ENCODE measurements at regions not wholly inside any gene's neighbourhood (a gene's known extent, or its start where the extent isn't known, plus 50 kb on each side); places are given as distances from the start of the nearest gene placed in this dataset.

DNA sequence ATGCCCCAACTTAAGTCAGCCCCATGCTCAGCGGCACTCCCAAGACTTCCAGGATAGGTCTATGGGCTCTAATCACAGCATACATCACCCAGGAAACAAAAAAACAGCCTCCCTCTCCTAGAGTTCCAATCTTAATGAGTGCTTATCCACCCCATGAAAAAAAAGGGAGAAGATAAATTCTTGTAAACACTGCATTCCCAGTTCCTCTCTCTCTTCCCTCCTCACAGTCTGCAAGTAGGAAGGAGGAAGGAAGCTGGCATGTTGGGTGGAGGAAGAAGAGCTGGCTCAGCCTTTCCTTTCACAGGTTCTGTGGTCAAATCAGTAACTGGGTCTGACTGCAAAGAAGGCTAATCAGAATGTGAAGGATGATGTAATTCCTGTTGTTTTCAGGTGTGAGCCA lies 69.9 kb upstream of the ZC3H11B start:
- no peaks in the 10 kb centered on the region for H3K27me3 ChIP-seq (replicated peaks; ENCODE audit: insufficient read depth, low read length)
- no peaks in the 10 kb centered on the region for H3K9me2 ChIP-seq (replicated peaks; ENCODE audit: insufficient read depth, low read length)
- H2AFZ ChIP-seq (ENCODE audit: low read length), result no peak overlapping the region
- H3K4me1 ChIP-seq (ENCODE audit: low read length), result no peaks in the 10 kb centered on the region; the same call in 1 of the 2 replicates
- H4K20me1 ChIP-seq (ENCODE audit: insufficient read depth, low read length), result no peaks in the 10 kb centered on the region
- H3K79me2 ChIP-seq (ENCODE audit: low read length), result no peaks in the 10 kb centered on the region
- no peak overlapping the region for H3K27ac ChIP-seq (ENCODE audit: low read length)
- no peaks in the 10 kb centered on the region for H3F3A ChIP-seq (ENCODE audit: insufficient read depth, low read length)
- H3K4me2 ChIP-seq (ENCODE audit: low read depth, low read length), result no peak overlapping the region
- no peaks in the 10 kb centered on the region for H3K36me3 ChIP-seq (replicated peaks; ENCODE audit: insufficient read depth, low read length)
- H3K4me3 ChIP-seq (ENCODE audit: low read length), result no peak overlapping the region
- no peaks in the 10 kb centered on the region for H3K9me3 ChIP-seq (replicated peaks; ENCODE audit: insufficient read depth, low read length)
- peak; percentile 2 for DNase-seq
- TF ChIP-seq EZH2 (optimal IDR thresholded peaks at IDR 0.05; ENCODE audit: low read depth, low read length) (no peak), EZH2phosphoT487 (IDR thresholded peaks at IDR 0.05; ENCODE audit: low read length) (no peak)
- TF ChIP-seq, protein P1, sequence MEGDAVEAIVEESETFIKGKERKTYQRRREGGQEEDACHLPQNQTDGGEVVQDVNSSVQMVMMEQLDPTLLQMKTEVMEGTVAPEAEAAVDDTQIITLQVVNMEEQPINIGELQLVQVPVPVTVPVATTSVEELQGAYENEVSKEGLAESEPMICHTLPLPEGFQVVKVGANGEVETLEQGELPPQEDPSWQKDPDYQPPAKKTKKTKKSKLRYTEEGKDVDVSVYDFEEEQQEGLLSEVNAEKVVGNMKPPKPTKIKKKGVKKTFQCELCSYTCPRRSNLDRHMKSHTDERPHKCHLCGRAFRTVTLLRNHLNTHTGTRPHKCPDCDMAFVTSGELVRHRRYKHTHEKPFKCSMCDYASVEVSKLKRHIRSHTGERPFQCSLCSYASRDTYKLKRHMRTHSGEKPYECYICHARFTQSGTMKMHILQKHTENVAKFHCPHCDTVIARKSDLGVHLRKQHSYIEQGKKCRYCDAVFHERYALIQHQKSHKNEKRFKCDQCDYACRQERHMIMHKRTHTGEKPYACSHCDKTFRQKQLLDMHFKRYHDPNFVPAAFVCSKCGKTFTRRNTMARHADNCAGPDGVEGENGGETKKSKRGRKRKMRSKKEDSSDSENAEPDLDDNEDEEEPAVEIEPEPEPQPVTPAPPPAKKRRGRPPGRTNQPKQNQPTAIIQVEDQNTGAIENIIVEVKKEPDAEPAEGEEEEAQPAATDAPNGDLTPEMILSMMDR (IDR thresholded peaks at IDR 0.05; ENCODE audit: low read length), result no peak
- H3K9ac ChIP-seq (ENCODE audit: low read length), result no peak overlapping the region

DNA sequence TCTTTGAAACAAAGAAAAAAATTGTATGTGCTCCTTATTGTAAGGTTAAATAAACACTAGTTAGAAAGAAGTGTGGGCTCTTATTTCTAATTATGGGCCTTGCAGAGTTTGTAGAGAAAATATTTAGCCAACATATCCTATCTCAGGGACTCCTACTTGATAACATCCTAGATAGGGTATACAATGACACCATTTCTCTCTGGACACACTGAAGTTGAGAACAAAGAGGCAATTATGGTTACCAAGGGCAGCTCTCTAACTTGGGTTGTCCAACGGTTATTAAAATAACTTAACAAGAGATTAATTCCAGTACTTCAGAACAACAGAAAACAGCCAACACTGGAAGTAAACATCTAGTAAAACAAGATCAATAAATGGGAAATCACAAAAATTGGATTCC lies 69.0 kb upstream of the ZC3H11B start:
- no peak for TF ChIP-seq EZH2 (optimal IDR thresholded peaks at IDR 0.05; ENCODE audit: low read depth, low read length)
- TF ChIP-seq, protein P1 (IDR thresholded peaks at IDR 0.05; ENCODE audit: low read length), result no peak
- no peak for TF ChIP-seq EZH2phosphoT487 (IDR thresholded peaks at IDR 0.05; ENCODE audit: low read length)
- Histone ChIP-seq H3K9me2 (replicated peaks; ENCODE audit: insufficient read depth, low read length) (no peaks in the 10 kb centered on the region), H3K4me3 (ENCODE audit: low read length) (no peak overlapping the region), H3K27me3 (replicated peaks; ENCODE audit: insufficient read depth, low read length) (no peaks in the 10 kb centered on the region), H3K4me1 (ENCODE audit: low read length) (no peaks in the 10 kb centered on the region; the same call in 1 of the 2 replicates), H4K20me1 (ENCODE audit: insufficient read depth, low read length) (no peaks in the 10 kb centered on the region), H2AFZ (ENCODE audit: low read length) (no peak overlapping the region), H3K9me3 (replicated peaks; ENCODE audit: insufficient read depth, low read length) (no peaks in the 10 kb centered on the region), H3F3A (ENCODE audit: insufficient read depth, low read length) (no peaks in the 10 kb centered on the region), H3K4me2 (ENCODE audit: low read depth, low read length) (no peak overlapping the region), H3K36me3 (replicated peaks; ENCODE audit: insufficient read depth, low read length) (no peaks in the 10 kb centered on the region), H3K9ac (ENCODE audit: low read length) (no peak overlapping the region), H3K27ac (ENCODE audit: low read length) (no peak overlapping the region), H3K79me2 (ENCODE audit: low read length) (no peaks in the 10 kb centered on the region)
- DNase-seq, result peak; percentile 2

DNA sequence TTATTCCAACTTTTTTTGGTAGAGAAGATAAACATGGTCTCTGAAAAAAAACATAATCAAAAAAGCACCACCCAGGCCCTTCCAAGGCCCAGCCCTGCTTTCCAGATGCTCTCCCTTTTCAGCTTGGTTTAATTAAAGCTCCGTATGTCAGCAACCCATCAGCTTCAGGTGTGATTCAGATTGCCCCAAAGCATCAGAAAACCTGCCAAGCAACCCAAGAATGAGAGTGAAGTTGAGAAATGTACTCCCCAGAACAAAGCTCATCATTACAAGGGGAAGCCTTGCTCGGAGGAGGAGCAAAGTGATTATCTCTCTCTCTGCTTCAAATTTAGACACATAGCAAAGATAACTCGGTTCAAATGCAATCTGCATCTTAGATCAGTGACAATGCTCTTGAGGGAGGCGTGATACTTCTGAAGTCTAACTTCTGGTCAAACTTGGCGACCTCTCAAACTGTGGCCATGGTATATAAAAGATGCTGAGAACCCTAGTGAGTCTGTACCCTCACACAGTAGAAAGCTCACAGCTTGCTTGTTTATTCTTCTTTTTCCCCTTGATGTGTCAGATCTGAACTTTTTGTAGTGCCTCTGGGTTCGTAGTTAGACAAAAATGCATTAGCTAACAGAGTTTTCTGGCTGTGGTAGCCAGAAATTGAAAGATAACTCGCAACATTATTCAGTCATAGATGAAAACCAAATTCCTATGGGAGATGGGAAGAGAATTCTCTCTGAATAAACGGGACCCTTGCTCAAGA lies 63.3 kb upstream of the ZC3H11B start:
- H3K9me3 ChIP-seq (replicated peaks; ENCODE audit: insufficient read depth, low read length), result no peaks in the 10 kb centered on the region
- no peak overlapping the region for H2AFZ ChIP-seq (ENCODE audit: low read length)
- no peaks in the 10 kb centered on the region for H3K4me1 ChIP-seq (ENCODE audit: low read length)
- no peak overlapping the region for H3K27ac ChIP-seq (ENCODE audit: low read length)
- H3K4me2 ChIP-seq (ENCODE audit: low read depth, low read length), result no peak overlapping the region
- no peak overlapping the region for H3K9ac ChIP-seq (ENCODE audit: low read length)
- H3F3A ChIP-seq (ENCODE audit: insufficient read depth, low read length), result no peaks in the 10 kb centered on the region
- no peaks in the 10 kb centered on the region for H3K9me2 ChIP-seq (replicated peaks; ENCODE audit: insufficient read depth, low read length)
- H4K20me1 ChIP-seq (ENCODE audit: insufficient read depth, low read length), result no peaks in the 10 kb centered on the region
- no peaks in the 10 kb centered on the region for H3K27me3 ChIP-seq (replicated peaks; ENCODE audit: insufficient read depth, low read length)
- TF ChIP-seq EZH2phosphoT487 (IDR thresholded peaks at IDR 0.05; ENCODE audit: low read length), result no peak
- no peak for TF ChIP-seq EZH2 (optimal IDR thresholded peaks at IDR 0.05; ENCODE audit: low read depth, low read length)
- TF ChIP-seq, protein P1 (IDR thresholded peaks at IDR 0.05; ENCODE audit: low read length), result no peak
- peak; percentile 5 for DNase-seq
- no peak overlapping the region for H3K4me3 ChIP-seq (ENCODE audit: low read length)
- no peaks in the 10 kb centered on the region for H3K36me3 ChIP-seq (replicated peaks; ENCODE audit: insufficient read depth, low read length)
- H3K79me2 ChIP-seq (ENCODE audit: low read length), result no peaks in the 10 kb centered on the region

Measured in MM.1S (cell line).